ENCODE measurements at regions not wholly inside any gene's neighbourhood (a gene's known extent, or its start where the extent isn't known, plus 50 kb on each side); places are given as distances from the start of the nearest gene placed in this dataset.

GRCh38 chr3:18207226-18207625, 217.9 kb downstream of the SATB1 start:
- TF ChIP-seq CTCF (IDR thresholded peaks at IDR 0.05 in 8 of 11, conservative IDR thresholded peaks at IDR 0.05 in 3 of 11) = no peak
- no peak for TF ChIP-seq POLR2AphosphoS5 (IDR thresholded peaks at IDR 0.05)
